HG03045 (cell line): ENCODE measurements at regions not wholly inside any gene's neighbourhood (a gene's known extent, or its start where the extent isn't known, plus 50 kb on each side); places are given as distances from the start of the nearest gene placed in this dataset.
"Not testable (repeated sequence)": the region's sequence is repeated elsewhere in the genome, so short reads cannot be mapped to it uniquely, and the experiment has no call there.

Experiments
- ATAC-seq: cut with Tn5 transposase; IDR thresholded peaks from one replicate; pipeline ENCODE4 v1.9.1; 2021; ENCODE audit warnings: mild to moderate bottlenecking, moderate library complexity; ENCODE audit not compliant: unreplicated experiment

DNA sequence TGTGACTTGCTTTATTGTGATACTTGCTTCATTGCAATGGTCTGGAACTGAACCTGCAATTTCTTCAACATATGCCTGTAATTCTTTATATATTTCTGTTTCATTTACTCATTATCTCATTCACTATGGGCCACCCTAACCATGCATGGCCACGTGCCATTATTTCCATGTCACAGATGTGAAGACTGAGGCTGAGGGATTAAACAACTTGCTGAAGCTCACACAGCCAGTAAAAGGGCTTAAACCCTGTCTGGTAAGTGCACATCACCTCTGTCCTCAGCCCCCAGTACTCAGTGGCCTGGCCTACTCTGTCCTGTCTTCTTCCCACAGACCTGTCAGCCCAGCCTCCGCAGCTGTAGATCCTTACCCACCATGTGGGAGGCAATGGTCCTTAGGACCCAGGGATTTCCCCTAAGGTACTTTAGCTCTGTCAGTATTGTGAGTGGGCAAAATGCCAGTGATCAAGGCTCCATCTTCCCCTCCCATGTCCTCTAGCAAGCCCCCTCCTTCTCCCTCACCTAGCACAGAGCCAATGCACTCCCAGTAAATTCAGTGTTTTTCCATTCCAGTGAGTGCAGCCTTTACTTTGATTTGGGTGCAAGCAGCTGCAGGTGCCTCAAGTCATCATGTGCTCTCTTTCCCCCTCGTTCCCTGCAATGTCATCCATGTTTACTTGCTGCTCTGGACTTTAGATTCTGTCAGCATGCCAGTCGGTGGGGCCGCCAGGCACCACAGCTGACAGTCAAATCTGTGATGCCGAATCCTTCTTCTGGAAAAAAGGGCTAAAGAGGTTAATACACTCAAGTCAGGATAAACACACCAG lies 228.2 kb upstream of the PROX1 start:
- no peak for ATAC-seq

DNA sequence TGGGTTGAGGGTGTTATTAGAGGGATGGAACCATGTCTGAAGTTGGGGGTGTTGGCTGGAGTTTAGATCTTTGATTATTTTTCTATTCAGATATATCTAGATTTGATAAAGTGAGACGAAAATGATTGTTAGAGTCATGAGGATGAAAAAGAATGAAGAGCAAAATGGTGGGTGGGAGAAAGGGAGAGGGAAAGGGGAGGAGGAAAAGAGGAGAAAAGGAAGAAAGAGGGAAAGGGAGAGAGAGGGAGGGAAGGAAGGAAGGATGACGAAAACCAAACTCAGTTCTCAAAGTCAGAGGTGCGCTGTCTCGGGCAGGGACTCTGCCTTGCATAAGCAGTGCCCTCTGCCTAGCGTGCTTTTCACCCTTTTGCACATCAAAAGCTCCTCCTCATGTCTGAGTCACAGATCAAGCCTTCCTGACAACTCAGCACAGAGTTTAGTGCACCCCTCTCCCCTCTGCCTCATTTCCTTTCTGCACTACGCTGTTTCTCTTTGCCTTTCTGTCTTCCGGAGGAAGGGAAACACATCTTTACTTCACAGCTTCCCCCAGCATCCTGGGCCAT lies 225.8 kb upstream of the PROX1 start:
- ATAC-seq: no peak

DNA sequence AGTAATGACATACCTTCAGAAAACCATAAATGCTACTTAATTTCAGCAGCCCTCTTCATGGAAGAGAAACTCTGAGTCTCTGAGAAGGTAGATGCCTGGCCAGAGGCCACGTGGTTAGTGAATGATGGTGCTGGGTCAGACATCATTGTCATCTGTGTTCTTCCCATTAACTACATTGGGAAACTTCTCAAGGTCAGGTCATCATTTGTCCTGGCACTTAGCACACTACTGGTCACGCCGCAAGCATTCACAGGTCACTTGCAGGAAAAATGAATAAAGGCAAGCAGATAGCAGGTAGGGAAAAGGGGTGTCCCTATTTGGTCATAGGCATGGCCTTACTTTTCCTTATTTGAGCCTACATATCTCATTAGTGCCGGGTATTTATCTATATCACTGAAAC lies 220.1 kb upstream of the PROX1 start:
- ATAC-seq: no peak

DNA sequence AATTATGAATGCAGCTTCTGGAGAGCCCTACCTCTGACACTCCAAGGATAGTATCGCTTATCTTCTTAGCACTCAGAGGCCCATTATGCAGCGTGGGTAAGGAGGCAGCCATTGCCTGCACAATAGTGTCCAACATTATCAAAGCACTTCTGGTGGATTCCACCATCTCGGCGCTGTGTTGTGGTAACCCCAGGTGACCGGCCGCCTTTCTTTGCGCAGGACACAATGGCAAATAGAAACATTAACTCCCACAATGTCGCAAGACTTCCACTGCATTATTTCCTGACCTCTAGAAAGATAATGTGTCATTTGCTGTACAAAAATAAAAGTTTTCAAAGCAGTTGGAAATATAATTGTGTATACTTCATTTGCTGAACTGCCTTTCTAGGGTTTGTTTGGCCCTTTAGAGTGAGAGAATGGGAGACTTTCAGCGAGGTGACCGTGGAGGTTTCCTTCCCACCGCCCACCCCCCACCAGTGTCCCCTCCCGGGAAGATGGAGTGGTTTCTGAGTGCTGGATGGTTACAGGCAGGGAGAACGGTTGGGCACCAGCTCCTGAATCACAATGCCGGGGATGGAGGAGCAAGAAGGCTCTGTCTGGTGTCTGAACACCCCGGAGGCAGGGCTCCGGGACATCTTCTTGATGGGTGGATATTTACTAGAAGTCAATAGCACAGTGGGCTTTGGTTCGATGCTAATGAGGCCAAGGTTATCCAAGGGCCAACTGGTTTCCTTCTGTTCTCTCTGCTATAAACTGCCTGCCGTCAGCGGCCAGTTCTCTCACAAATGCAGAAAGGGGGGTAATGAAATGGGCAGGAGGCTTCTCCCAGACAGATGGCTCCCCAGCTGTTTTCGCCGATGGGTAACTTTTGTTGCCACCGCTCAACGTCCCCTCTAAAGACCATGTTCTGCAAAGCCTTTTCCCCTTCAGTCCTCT lies 215.4 kb upstream of the PROX1 start:
- ATAC-seq: no peak

DNA sequence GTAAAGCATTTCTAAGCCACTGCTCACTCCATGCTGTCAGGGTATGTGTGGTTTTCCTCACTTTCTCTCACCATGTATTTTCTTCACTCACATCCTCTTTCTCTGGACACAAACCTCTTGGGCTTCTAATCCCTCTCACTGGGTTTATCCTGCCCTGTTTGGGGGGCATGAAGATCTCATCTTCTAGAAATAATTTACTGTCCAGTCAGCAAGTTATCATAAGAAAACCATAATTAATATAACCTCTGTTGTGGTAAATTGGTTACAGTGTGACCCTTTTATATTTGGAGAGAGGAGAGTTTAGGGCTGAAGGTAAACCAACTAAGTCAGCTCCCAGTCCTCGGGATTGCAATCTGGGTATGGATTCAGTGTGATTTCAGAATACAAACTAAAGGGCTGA lies 213.8 kb upstream of the PROX1 start:
- ATAC-seq: no peak

DNA sequence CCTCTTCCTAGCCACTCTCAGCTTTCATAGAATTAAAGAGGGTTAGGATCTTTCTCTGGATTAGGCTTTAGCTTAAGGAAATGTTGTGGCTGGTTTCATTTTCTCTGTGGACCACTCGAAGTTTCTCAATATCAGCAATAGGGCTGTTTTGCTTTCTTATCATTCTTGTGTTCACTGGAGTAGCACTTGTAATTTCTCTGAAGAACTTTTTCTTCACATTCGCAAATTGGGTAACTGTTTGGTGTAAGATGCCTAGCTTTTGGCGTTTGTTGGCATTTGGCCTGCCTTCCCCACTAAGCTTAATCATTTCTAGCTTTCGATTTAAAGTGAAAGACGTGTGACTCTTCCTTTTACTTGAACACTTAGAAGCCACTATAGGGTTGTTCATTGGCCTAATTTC lies 210.8 kb upstream of the PROX1 start:
- ATAC-seq: no peak

DNA sequence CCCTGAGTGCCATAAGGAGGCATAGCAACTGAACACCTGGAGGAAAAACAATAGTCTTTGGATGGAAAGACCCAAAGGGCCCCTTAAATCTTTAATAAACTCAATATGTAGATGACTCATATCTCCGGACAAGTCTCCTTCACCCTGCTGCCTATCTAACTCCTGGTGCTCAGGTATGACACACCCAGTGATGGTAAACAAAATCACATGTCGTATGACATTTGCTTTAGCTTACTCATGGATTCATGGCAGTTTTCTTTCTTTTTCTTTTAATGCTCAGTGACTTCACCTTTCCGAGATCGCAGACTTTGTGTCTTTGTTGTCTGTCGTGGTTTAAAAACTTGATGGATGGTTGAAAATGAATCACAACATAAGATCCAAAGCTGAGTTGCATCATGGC lies 208.5 kb upstream of the PROX1 start:
- no peak for ATAC-seq

DNA sequence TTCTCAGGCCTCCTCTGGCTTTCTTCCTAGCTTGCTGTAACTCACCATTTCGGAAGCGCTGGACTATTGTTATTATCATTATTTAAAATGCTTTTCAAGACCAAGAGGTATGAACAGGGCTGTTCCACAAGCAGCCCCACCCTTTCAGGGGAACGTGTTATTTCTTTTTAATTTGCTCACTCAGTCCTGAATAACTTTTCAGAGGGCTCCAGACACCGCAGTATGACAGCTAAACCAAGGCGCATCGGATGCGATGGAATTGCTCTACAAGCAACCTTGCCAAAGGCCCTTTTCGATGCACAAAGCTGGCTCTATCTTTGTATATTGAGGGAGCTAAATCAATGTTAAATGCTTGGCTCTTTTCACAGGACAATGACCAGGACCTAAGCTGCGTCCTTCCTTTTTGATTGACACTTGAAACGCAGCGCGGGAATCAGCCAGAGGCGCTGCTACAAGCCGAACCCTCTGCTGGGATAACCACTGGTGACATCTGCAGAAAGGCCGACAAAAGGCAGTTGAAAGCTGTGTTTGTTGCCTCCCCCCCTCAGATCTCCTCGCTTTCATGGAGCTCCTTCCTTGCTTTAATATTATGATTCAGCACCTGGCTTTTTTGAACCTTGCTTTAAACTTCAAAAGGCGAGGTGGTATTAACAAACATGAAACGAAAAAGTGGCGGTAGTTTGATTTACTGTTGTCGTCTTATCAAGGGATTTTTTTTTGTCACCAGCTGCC lies 204.7 kb upstream of the PROX1 start:
- ATAC-seq: no peak

DNA sequence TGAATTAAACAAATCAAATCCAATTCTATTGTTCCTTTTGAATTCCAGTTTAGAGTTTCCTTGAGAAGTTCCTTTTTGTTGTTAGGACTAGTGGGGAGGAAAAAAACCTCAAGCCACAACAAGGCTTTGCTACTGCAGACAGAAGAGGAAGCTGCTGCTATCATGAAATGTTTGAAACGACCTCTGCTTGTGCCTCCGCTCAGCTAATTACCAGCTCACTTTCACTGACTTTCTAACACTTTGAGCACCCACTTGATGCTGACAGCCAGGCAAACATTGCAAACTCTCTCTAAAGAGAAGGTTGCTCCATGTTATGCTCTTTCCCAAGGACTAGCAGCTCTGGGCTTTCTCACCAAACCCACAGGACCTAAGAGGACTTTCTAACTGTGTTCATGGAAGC lies 203.9 kb upstream of the PROX1 start:
- ATAC-seq: no peak

DNA sequence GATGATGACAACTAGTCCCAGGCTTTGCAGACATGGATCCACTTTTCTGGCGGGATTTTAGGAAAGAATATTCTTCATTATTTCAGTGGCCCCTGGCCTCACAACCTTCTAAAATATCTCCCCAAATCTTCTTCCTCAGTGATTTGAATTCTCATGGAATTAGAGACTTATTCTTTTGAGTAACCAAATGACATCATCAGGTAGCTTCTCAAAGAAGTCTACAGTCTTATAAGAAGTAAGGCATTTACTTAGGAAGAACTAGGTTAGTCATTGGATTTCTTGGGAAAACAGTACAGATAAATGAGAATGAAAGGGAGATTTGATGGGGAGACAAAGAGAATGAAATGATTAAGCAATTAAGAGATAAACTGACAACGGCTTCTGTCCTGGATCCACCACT lies 201.1 kb upstream of the PROX1 start:
- ATAC-seq: no peak

DNA sequence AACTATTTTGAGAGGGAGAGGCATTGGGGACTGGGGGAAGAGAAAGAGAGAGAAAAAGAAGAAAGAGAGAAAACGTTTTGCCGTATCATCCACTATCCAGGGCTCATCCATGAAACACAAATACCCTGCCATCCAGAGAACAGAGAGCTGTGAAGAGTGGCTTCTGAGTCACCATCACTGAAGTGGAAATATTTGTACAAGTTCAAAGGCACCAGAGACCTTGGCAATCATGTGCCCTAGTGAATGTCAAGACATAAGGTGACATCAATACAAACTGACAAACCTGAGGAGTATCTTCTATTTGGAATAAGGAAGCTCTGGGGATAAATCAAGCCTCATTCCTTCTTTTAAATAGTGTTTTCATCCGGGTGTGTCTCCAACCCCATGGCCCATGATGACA lies 197.2 kb upstream of the PROX1 start:
- no peak for ATAC-seq

DNA sequence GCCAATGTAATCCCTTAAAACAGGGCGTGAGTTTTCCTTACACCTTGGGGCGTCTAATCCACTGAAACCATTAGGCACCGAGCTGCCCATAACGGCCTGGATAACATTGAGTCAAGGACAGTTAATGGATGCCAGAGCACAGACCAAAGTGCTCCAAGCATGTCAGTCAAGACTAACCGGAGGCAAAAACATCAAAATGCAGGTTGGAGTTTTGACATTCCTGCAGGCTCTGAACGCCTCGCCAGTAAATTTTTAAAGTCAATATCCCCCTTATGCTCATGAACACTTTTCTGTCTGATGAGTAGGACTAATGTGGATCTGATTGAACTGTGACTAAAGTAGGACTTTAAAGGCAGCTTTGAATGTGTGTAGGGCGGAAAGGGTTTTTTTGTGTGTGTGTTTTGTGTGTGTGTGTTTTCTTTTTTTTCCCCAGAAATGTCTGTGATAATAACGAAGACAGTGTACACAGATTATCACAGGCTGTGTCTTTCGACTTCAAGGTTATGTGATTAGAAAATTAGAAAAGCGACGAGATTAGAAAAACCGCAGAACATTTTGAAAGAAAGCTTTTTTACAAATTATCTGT lies 194.2 kb upstream of the PROX1 start:
- ATAC-seq: no peak

DNA sequence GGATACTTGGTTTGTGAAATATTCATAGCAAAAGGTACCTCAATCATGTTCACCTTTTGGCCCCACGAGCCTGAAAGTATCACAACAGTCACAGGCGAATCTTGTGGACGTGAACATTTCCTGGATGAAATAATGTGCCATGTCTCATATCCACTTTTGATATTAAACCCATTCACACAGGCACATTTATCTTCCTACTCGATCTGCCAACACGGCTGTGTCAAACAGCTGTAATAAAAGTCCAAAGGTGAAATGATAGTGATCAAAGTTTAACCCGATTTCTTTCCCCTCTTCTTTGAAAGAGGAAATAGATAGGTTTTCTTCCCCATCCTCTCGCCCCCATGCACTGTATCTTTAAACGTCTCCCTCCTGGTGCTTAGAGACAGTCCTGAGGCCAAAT lies 191.2 kb upstream of the PROX1 start:
- no peak for ATAC-seq

DNA sequence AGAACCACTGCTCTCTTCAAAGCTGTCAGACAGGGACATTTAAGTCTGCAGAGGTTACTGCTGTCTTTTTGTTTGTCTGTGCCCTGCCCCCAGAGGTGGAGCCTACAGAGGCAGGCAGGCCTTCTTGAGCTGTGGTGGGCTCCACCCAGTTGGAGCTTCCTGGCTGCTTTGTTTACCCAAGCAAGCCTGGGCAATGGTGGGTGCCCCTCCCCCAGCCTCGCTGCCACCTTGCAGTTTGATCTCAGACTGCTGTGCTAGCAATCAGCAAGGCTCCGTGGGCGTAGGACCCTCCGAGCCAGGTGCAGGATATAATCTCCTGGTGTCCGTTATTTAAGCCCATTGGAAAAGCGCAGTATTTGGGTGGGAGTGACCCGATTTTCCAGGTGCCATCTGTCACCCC lies 179.5 kb upstream of the PROX1 start:
- not testable (repeated sequence) for ATAC-seq

DNA sequence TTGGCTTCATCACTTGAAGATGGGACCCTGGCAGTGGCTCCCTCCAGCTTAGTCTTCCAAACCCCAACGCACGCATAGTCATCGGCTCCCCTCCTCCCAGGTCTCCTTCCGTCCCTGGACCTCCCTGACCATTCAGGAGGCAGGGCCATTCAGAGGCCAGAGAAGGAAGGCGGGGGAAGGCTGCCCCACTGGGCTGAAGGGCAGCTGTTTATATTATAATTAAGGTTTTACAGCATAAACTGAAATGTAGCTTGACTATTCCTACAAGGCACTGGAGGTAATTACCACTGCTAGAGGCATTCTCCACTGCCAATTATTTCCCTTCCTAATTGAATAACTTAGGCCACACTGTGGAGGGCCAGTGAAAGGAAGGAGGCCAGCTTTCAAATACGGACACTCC lies 170.6 kb upstream of the PROX1 start:
- ATAC-seq: no peak

DNA sequence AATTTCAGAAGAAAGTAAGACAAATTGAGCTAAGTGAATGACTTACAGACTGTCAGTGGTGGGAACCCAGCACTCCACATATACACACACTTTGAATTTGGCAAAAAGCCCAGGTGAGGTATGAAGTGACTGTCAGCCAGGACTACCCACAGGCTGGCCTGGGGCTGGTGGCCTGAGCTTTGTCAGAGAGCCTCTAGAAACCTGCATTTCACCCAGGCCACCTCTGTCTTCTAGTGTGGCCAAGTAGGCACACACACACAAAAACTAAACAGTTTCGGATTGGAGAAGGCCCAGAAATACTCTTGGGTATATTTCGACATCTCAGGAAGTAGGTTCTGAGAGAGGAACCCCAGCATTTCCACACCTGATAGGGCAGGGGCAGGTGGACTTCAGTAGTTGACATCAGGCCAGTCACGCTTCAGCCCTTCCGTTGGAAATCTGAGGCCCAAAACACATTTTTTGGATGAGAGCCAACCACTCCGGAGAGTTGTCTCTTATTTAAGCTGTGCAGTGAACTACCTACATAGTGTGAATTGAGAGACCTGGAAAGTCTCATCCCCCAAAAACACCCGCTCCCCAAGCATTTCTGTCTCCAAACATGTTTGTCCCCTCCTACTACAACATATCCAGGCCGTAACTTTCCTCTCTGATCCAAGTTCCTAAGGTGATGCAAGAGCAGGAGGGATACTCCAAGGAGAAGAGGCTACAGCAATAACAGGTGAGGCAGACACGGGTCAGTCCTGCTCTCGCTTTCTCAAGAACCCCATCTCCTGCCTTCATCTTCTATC lies 167.2 kb upstream of the PROX1 start:
- ATAC-seq: no peak

DNA sequence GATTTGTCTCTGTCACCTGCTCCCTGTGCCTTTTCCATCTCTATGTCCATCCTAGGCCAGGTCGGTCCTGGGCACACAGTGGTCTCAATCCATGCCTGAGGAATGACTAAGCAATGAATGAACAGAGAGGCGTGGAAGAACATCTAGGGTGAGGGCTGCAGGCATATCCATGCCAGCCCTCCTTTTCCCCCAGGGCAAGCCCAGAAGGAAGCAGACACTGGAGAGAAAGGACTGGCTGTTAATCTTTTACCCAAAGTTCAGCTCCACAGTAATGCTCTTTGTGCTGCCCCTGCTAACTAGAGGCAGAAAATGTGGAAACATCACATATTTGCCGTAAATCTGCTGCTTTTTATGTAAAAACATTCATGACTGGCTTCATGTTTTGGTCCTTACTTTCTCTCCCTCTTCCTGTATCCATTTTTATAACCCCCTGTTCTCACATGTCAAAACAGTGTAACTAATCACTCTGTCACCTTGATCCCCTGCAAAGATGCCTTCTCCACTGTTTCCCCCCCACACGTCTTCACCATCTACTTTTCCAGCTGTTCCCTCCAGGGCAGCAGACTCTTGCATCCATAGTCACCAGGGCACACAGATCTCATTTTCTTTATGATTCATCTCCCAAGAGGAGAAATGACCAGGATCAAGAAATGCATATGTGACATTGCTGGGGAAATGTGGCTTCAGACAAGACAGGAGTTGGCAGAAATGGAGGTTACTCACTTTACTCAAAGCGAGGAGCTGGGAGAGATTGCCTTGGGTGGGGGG lies 166.4 kb upstream of the PROX1 start:
- ATAC-seq: no peak

DNA sequence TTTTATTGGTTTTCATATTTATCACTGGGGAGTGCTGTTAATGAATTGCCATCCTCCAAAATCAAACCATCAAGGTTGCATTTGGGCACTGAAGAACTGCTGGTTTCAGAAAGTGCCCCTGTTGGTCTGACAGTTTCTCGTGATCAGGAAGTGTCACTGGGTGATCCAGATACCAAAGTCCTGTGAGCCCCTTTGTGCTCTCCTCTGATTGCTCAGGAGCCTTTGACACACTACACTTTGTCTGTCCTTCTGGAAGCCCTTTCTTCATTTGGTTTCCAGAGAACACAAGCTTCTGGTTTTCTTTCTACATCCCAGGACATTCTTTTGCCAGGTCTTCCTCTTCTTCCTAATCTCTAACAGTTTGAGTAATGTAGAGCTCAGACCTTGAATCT lies 165.8 kb upstream of the PROX1 start:
- ATAC-seq: no peak

DNA sequence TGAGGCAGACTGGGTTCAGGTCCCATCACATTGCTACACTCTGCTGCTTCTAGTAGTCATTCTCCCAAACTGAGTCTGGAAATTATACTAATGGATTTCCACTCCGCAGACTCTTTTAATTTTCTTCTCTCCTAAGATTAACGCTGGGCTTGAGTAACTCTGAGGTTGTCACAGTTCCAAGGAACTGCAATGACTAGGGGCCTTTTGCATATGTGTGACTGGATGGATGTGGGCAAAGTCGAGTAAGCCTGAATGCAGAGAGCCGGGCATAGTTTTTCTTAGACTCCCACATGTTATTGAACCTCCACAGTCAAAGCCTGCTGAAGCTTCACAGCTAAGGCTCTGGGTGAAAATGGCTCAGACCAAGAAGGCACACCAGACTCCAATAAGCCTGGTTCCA lies 160.9 kb upstream of the PROX1 start:
- no peak for ATAC-seq
